Spinal cord (tissue), 9 donors: ENCODE measurements at regions not wholly inside any gene's neighbourhood (a gene's known extent, or its start where the extent isn't known, plus 50 kb on each side); places are given as distances from the start of the nearest gene placed in this dataset.
A peak's percentile ranks its signal among the peaks of the same experiment; 100 is the strongest.

Experiments used
- DNase-seq, 6 donors: peaks; one replicate each; pipeline versions ENCODE4 v3.0.0 to v3.0.0-alpha.2; 2013 to 2015; ENCODE audit warnings: low spot score in 6 of 6, low read depth in 4 of 6
- H3K27ac ChIP-seq: one replicate; pipeline ENCODE4 v1.5.1; 2013; ENCODE audit warnings: low read depth, low read length, control low read depth
- H3K27me3 ChIP-seq: one replicate; pipeline ENCODE4 v1.6.1; 2013; ENCODE audit warnings: low read length; ENCODE audit not compliant: control insufficient read depth, insufficient read depth
- H3K36me3 ChIP-seq: one replicate; pipeline ENCODE4 v1.6.1; 2013; ENCODE audit warnings: low read length; ENCODE audit not compliant: control insufficient read depth, insufficient read depth
- H3K4me1 ChIP-seq: one replicate; pipeline ENCODE4 v1.6.1; 2013; ENCODE audit warnings: low read length; ENCODE audit not compliant: control insufficient read depth, insufficient read depth
- H3K4me3 ChIP-seq: one replicate; pipeline ENCODE4 v1.5.1; 2013; ENCODE audit warnings: low read depth, low read length, control low read depth
- H3K9me3 ChIP-seq: one replicate; pipeline ENCODE4 v1.6.1; 2013; ENCODE audit warnings: low read length; ENCODE audit not compliant: control insufficient read depth, insufficient read depth
- WGBS: methylation state at CpG from one replicate; pipeline ENCODE4 v1.1.5; 2013; ENCODE audit warnings: missing lambda C conversion rate; ENCODE audit not compliant: insufficient coverage; 5-methylcytosine and 5-hydroxymethylcytosine counted together
- donor health status: healthy.

GRCh38 chr1:216820345-216820744, 97.1 kb upstream of the ESRRG start:
- peak in 1 of 6 donors; percentile 60 for DNase-seq
- WGBS: 59% methylated on average over 2 of the region's 3 CpGs
- Histone ChIP-seq H3K36me3 (no peaks in the 10 kb centered on the region), H3K27me3 (no peaks in the 10 kb centered on the region), H3K27ac (no peak overlapping the region), H3K4me1 (peaks cover 4% of the 10 kb centered on the region), H3K4me3 (no peak overlapping the region), H3K9me3 (no peaks in the 10 kb centered on the region)

DNA sequence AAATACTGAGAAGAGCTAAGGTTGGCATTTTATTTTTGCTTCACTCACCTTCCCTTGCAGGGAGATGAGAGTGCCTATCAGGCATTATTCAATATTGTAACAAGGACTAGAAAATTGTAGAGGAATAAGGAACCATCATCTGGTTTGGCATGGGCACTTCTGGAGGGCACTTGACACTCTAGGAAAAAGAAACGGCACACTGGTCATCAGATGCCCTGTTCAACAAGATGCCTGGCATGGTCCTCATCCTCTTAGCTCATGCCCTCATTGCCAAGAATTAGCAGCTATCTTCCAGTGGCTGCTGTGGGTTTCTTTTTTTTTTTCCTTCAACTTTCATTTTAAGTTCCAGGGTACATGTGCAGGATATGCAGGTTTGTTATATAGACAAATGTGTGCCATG, 95.1 kb upstream of the ESRRG start:
- H3K36me3 ChIP-seq: no peaks in the 10 kb centered on the region
- H3K9me3 ChIP-seq: no peaks in the 10 kb centered on the region
- no peak overlapping the region for H3K4me3 ChIP-seq
- DNase-seq: no peak
- WGBS: 90% methylated on average over 1 of the region's 1 CpG
- no peaks in the 10 kb centered on the region for H3K27me3 ChIP-seq
- H3K4me1 ChIP-seq: peaks cover 6% of the 10 kb centered on the region
- H3K27ac ChIP-seq: no peak overlapping the region

- Histone ChIP-seq H3K27me3 (no peaks in the 10 kb centered on the region), H3K27ac (no peak overlapping the region), H3K4me1 (peaks cover 6% of the 10 kb centered on the region), H3K4me3 (peak overlapping the region; percentile 4), H3K36me3 (no peaks in the 10 kb centered on the region), H3K9me3 (no peaks in the 10 kb centered on the region)
- peak in 3 of 6 donors; percentile 28 to 85 (median 77) for DNase-seq
- WGBS: 38% methylated on average over 6 of the region's 11 CpGs
Observed at GRCh38 chr1:216815260-216816131, 92.3 kb upstream of the ESRRG start.

GRCh38 chr1:216814576-216815259, 91.5 kb upstream of the ESRRG start:
- 83% methylated on average over 1 of the region's 6 CpGs for WGBS
- H3K27ac ChIP-seq: no peak overlapping the region

DNA sequence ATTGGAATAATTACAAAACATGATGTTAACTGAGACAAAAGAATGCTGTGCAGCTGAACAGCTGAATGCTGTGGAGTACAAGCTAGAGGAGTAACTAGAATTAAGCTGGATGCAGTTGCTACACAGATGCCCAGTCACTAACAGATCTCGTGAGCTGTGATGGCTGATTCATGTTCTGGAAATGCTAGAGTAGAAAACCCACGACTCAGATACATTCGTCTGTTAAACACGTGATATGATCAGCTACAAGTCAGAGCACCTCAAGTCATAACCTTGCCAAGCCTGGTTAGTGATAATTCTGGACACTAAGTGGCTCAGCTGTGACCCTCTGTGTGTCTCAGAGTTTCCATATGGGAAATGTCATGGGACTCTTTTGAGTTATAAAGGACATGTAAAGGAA, 89.7 kb upstream of the ESRRG start:
- H3K27ac ChIP-seq: no peak overlapping the region
- no peak for DNase-seq
- 76% methylated on average over 4 of the region's 4 CpGs for WGBS
- no peaks in the 10 kb centered on the region for H3K9me3 ChIP-seq
- no peak overlapping the region for H3K4me3 ChIP-seq
- no peaks in the 10 kb centered on the region for H3K36me3 ChIP-seq
- H3K27me3 ChIP-seq: no peaks in the 10 kb centered on the region
- H3K4me1 ChIP-seq: peaks cover 6% of the 10 kb centered on the region

More at GRCh38 chr1:216814576-216815259, 91.5 kb upstream of the ESRRG start:
- H3K27me3 ChIP-seq: no peaks in the 10 kb centered on the region
- H3K4me3 ChIP-seq: no peak overlapping the region
- H3K4me1 ChIP-seq: peaks cover 6% of the 10 kb centered on the region
- no peak for DNase-seq
- H3K9me3 ChIP-seq: no peaks in the 10 kb centered on the region
- no peaks in the 10 kb centered on the region for H3K36me3 ChIP-seq

DNA sequence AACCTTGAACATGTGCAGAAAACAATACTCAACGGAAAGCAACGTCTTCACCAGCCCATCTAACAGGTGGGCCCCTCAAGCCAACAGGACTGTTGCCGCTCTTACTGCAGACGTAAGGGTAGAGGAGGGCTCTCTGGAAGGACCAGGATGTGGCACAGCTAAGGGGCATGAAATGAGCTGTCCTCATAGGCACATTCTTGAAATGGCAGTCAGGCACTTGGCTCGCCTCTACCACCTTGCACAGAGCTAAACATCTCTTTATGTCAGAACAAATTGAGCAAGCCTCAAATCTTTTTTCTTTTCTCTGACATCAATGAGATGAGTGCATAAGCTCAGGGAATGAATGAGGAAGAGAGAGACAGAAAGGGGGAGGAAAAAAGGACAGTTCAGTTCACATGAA, 86.4 kb upstream of the ESRRG start:
- 82% methylated on average over 3 of the region's 5 CpGs for WGBS
- H3K9me3 ChIP-seq: no peaks in the 10 kb centered on the region
- no peak overlapping the region for H3K27ac ChIP-seq
- no peaks in the 10 kb centered on the region for H3K4me1 ChIP-seq
- no peaks in the 10 kb centered on the region for H3K27me3 ChIP-seq
- DNase-seq: no peak
- H3K36me3 ChIP-seq: no peaks in the 10 kb centered on the region
- H3K4me3 ChIP-seq: no peak overlapping the region

DNA sequence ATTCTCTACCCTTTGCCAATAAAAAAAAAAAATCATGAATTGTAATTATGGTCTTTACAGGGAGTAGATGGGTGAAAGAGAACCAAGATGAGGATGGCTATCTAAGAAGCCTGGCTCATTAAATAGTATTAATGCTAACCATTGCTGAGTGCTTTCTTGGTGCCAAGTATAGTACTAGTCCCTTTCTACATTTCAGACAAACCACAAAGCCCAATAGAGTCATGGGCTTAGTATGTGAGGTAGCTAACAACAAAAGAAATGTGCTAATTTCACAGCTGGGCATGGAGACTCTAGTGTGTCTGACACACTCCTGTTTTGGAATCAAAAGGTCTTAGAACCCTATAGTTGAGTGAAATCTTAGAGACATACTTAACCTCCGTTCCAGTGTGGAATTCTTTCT, 84.5 kb upstream of the ESRRG start:
- Histone ChIP-seq H3K27me3 (no peaks in the 10 kb centered on the region), H3K4me3 (no peak overlapping the region), H3K9me3 (no peaks in the 10 kb centered on the region), H3K4me1 (no peaks in the 10 kb centered on the region), H3K27ac (no peak overlapping the region), H3K36me3 (no peaks in the 10 kb centered on the region)
- no peak for DNase-seq
- no CpG with 5 or more reads among the region's 1 CpG for WGBS

DNA sequence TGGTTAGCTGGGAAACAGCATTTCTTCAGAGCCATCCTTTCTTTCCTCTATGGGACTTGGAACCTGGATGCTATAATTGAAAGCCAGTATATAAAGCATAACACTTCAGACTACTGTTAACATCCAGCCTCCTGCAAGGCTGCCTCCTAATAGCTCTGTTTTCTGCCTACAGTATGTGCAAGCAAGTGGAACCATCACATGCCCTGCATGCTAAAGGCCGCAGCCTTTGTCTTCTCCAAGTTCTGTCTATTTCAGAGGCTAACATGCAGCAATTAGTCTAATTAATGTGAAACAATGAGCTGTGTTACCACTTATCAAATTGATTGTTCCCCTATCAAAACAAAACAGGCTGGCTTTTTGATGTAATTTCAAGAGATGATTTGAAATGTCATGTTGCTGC, 82.7 kb upstream of the ESRRG start:
- no peaks in the 10 kb centered on the region for H3K27me3 ChIP-seq
- no CpG with 5 or more reads among the region's 1 CpG for WGBS
- H3K4me3 ChIP-seq: no peak overlapping the region
- no peaks in the 10 kb centered on the region for H3K4me1 ChIP-seq
- H3K9me3 ChIP-seq: no peaks in the 10 kb centered on the region
- no peaks in the 10 kb centered on the region for H3K36me3 ChIP-seq
- peak in 2 of 6 donors; percentile 53 to 82 for DNase-seq
- no peak overlapping the region for H3K27ac ChIP-seq

GRCh38 chr1:216805233-216805632, 82.0 kb upstream of the ESRRG start:
- peak in 2 of 6 donors; percentile 13 to 23 for DNase-seq
- 36% methylated on average over 2 of the region's 5 CpGs for WGBS

More at GRCh38 chr1:216805233-216805632, 82.0 kb upstream of the ESRRG start:
- no peak overlapping the region for H3K4me3 ChIP-seq
- H3K9me3 ChIP-seq: no peaks in the 10 kb centered on the region
- H3K36me3 ChIP-seq: no peaks in the 10 kb centered on the region
- no peaks in the 10 kb centered on the region for H3K27me3 ChIP-seq
- H3K4me1 ChIP-seq: no peaks in the 10 kb centered on the region
- peak overlapping the region; percentile 11 for H3K27ac ChIP-seq
